SHP77 (cell line): ENCODE measurements at regions not wholly inside any gene's neighbourhood (a gene's known extent, or its start where the extent isn't known, plus 50 kb on each side); places are given as distances from the start of the nearest gene placed in this dataset.
"Not testable (repeated sequence)": the region's sequence is repeated elsewhere in the genome, so short reads cannot be mapped to it uniquely, and the experiment has no call there.

ENCODE experiments used
- DNase-seq, 2 experiments: peaks; one replicate each; lab custom pipeline; 2025; lab: John Stamatoyannopoulos, UW

DNA sequence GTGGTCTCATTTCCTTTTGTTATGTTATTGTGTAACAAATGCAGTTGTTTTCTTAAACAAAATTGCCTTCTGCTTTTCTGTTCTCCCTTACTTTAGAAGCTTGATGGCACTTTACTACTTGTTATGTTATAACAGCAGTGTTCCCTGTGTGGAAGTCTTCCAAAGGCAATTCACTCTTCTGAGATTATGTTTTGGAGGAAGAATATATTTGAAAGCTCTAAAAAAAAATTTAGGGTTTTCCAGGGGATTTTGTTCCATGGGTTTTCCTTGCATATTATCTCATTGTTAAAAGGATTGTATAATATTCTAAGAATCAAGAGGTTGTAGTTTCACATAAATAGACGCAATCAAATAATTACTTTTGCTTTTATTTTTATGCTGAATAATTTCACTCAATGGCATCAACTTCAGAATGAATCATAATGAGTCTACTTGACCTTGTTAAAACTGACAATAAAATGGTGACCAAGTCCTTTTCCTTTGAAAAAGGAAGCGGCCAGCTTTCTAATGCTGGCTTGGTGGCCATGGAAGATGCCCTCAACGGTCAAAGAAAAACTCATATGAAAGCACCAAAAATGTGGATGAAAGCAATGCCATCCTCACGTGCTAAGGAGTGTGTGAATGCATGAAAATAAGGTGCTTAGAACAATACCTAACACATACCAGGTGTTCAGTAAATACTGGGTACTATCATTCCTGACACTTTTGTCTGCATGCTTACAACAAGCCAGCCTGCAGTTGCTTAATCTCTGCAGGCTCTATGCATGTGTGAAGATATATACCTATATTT, 92.4 kb upstream of the KLF6 start:
- no peak for DNase-seq

DNA sequence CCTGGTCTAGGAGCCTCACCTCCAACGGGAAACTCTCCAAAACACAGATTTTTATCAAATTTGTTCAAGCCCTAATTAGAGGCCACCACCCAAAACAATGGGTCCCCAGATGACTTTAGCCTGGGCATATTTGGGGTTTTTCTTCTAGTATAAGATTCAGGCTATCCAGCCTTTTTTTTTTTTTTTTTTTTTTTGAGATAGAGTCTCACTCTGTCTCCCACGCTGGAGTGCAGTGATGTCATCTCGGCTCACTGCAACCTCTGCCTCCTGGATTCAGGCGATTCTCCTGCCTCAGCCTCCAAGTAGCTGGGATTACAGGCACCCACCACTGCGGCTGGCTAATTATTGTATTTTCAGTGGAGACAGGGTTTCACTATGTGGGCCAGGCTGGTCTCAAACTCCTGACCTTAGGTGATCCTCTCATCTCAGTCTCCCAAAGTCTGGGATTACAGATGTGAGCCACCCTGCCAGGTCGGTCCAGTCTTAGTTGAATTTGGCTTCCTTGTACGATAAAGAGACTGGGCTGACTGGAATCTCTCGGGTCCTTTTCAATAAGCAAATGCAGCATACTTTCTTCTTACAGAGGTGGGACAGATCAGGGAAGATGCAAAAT, 91.4 kb upstream of the KLF6 start:
- no peak for DNase-seq

DNA sequence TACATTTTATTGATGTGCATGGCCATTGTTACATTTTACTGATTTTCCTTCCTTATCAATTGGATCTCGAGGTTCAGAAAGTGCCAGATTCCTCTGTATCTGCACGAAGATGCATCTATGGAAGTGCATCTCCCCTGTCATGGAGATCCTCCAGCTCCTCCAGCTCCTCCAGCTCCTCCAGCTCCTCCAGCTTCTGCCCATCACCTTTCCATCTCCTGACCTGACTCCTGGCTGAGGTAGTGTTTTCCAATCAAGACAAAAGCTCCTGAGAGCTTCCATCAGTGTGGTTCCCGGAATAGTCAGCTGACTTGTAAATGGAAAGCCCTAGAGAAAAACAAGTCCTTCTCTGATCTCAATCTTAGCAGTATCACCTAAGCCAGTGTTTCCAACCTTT, 90.8 kb upstream of the KLF6 start:
- DNase-seq, result no peak

DNA sequence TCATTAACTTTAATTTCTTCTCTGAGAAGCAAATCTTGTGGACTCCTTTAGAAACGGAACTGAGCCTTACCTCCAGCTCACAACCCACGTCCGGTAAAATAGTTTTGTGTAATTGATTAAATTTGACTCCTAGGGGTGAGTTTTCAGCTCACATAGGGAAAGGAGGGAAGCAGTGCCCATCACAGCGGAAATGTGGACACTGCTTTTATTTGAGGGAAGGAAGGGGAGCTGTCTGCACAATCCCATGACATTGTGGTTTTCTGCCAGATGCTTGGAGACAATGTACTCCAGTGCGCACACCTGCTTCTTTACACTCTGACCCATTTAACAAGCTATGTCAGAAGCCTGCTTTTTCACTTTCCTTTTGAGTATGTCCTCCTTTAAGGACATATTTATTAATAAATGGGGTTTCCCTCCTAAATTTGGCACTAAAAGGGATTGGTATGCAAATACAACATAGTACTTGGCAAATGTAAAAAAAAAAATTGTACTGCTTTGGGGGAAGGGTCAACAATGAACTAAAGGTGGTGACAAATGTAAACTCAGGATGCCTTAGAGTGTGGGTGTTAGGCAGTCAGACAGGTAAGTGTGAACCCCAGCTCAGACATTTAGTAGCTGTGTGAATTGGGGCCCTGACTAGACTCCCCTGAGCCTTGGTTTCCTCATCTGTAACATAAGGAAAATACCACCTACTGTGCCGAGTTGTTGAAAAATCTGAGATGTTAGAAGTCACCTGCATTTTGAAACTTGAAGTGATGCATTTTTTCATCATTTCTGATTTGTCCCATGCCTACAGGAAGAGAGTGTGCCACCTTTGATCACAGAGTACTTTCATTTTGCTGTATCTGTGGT, 90.2 kb upstream of the KLF6 start:
- DNase-seq, result no peak

DNA sequence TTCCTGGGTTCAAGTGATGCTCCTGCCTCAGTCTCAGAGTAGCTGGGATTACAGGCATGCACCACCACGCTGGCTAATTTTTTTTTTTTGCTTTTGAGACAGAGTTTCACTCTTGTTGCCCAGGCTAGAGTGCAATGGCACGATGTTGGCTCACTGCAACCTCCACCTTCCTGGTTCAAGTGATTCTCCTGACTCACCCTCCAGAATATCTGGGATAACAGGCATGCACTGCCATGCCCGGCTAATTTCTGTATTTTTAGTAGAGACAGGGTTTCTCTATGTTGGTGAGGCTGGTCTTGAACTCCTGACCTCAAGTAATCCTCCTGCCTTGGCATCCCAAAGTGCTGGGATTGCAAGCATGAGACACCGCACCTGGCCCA, 89.6 kb upstream of the KLF6 start:
- not testable (repeated sequence) for DNase-seq

DNA sequence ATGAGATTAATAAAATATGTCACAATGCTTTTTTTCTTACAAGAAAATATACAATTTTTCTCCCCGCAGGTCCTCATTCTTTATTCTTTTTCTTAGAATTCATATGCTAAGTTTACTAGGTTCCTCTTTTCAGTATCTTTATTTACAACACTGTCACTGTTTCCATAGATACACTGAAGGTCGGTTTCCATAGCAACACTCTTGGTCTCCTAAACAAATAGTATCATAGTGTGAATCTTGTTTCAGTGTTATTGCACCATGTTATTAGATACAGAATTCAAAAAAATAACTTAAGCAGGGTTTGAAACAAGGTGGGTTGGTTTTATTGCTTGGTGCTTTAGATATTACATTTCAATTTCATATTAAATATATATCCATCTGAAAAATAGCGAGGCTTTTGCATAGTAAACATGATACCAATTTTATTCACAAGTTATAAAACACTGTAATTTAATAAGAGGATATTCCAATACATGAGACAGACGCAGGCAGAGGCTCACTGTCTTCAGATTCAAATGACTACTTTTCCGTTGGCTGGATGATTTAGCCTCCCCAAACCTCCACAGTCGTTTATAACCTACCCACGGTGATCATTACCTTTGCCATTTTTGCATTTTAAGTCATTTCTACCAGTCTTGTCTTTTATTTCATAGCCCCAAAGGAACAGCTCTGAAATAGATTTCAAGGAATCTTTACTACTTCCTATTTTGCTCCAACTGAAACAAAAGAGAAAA, 88.9 kb upstream of the KLF6 start:
- no peak for DNase-seq

DNA sequence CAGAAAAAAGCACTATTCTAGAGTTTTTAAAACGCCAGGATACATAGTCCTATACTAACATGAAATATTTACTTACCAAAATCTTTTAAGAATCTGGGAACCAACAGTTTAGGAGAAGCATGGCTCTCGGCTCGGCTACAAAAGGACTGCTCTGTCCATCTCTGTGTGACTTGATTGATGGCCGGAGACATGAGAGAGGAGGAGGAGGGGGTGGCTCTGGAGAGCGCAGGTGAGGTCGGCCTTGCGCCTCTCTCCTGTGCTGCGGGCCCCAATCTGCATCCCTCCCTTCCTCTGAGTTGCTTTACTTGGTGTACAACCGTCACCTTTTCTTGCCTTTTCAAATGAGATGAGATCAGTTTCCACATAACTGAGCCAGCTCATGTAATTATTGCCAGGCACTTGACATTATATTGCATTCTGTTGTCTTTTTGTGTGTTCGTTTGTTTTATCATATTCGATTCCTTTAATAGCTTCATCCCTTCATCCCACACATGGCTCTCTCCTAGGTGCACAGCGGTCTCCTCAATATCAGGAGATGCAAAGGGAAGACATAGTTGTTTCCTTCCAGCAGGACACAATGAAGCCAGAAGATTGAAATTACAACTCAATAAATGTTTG, 87.8 kb upstream of the KLF6 start:
- DNase-seq, result no peak

DNA sequence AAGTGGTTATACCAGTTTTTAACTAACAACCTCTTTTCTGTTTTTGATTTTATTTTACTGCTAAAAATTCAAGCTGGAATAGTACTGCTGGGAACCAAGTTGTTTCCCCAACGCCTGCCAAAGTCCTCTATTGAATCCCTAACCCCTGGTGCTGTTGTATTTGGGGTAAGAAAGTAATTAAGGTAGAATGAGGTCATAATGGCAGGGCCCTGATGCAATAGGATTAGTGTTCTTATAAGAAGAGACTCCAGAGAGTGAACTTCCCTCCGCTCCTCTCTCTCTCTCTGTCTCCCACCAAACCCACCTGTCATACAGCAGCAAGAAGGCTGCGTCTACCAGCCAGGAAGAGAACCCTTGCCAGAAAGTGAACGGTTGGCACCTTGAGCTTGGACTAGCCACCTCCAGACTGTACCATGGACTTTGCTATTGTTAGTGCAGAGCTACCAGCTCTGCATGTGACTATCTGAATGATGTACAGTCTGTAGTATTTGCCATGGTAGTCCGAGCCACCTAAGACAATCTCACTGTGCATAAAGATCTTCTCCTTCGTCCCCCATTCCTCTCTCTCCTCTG, 86.5 kb upstream of the KLF6 start:
- DNase-seq, result no peak

DNA sequence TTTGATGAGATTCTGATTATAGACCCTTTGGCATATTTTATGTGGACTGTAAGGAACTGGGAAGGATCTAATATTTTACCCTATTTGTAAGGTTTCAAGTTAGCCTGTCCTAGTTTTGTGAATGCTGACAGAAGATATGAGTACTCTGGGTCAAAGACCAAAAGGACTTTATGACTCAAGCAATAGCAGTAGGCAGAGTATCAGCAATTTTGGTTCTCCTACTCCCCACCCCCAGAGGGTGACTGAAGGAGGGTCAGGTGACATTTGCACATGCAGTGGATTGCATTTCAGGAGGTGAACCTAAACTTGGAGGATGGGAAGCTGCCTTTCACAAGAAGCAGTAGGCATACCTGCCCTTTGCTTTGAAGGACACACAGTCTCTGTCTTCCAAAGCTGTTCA, 84.0 kb upstream of the KLF6 start:
- DNase-seq, result no peak

DNA sequence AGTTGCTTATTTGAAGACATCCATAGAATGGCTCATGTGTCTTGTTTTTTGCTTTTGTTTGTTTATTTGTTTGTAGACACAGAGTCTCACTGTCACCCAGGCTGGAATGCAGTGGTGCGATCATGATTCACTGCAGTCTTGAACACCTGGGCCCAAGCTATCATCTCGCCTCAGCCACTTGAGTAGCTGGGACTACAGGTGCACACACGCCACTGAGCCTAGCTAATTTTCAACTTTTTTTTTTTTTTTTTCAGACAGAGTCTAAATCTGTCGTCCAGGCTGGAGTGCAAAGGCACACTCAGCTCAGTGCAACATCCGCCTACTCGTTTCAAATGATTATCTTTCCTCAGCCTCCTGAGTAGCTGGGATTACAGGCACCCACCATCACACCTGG, 83.3 kb upstream of the KLF6 start:
- no peak for DNase-seq

DNA sequence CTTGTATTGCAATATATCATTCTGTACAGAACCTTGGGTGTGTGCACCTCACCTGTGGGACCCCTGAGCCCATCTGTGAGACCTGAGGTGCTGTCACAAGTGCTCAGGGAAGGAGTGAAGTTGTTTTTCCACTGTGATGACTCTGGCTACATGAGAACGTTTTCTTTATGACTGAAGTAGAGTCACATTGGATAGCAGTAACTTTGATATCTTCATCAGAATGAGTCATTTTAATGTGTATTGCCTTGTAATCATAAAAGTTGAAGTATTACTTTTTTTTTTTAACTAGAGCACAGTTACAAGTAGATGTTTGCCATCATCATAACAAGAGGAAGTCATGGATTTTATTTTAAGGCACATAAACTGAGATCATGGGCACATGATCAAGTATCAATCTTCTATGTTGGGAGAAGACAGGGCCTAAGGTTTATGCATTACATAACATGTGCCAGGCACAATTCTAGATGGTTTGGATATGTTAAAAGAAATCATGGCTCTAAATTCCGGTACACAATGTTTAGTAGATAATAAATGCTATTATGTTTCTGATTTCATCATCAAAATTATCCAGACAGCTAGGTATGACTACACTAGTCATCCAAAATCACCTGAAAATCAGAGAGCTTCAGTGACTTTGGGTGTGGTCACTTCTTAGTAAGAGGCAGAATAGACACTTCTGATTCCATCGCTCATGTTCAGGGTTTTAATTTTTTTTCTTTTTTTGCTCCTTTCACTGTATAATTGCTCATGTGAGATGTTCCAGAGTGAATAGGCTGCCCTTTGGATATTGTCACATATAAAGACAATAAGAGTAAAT, 82.7 kb upstream of the KLF6 start:
- DNase-seq, result no peak

DNA sequence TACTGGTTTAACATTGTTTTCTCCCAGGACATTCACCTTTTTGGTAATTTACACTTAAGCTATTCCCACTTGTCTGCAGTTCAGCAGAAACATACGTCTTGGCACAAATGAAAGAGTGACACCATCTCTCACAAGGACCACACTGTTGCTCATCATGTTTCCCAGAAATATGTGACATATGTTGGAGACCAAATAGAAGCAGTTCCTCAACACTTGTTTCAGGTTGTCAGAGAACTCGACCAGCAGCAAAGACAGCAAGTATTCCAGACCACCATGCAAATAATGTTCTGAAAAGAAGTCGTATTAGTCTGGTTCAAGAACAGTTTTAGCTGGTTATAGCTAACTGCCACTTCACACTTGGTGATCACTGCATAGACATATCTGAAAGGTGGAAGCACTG, 81.3 kb upstream of the KLF6 start:
- DNase-seq, result no peak

DNA sequence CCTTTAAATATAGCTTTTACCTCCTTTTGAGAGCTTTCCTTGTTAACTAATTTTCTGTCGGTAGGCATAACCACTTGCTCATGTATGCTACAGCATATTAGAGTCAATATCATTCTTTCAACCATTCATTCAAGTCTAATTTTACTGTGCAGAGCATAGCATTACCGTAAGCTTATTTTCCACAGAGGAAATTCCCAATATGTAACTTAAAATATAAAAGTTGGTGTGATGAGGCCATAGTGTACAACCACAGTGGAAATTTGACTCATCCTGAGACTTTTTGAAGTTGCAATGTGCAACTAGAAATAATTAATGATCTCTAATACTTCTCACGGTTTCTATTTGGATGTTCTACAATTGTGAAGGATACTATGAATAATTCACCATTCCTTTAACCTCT, 80.6 kb upstream of the KLF6 start:
- no peak for DNase-seq

DNA sequence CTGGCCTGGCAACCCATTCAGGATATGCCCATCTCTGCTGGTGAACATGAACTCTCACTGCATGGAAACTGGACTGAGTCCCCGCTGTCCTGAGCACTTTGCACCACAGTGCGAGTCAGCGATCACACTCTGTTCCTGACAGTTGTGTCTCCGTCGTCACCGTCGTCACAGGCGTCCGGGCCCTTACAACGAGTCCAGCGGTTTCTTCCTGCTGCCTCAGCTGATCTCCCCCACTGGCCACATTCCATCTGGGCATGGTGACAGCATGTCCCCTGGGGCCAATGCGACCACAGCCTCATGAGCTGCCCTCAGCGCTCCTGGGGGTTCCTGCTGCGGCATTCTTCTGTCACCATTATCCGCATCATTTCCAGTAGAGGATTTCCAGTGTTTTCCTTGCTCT, 76.8 kb upstream of the KLF6 start:
- DNase-seq, result no peak

DNA sequence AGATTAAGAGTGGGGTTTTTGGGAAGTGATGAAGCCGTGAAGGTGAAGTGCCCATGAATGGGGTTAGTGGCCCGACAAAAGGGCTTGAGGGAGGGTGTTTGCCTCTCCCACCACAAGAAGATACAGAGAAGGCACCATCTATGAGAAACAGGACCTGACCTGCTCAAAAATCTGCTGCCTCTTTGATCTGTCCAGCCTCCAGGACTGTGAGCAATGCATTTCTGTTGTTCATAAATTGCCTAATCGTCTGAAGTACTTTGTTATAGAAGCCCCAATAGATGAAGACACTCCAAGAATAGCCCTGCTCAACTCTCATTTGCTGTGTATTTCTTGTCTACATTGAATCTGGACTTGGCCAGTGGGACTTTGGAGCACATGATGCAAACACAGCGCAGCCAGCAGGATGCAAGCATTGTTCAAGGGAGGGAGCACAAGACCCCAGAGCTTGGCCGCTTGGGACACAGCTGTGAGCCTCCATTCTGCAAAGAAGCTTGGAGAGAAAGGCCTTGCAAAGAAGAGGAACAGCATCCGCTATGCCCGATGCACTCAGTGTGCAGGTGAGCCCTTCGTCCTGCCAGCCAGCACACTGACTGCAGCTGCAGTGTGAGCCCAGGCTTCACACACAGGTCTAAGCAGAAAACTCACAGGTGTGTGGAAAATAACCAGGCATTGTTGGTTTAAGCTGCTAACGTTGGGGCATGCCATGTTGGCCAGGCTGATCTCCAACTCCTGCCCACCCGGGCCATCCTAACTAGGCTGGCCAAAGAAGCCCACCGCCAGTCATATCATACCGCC, 73.2 kb upstream of the KLF6 start:
- no peak for DNase-seq

DNA sequence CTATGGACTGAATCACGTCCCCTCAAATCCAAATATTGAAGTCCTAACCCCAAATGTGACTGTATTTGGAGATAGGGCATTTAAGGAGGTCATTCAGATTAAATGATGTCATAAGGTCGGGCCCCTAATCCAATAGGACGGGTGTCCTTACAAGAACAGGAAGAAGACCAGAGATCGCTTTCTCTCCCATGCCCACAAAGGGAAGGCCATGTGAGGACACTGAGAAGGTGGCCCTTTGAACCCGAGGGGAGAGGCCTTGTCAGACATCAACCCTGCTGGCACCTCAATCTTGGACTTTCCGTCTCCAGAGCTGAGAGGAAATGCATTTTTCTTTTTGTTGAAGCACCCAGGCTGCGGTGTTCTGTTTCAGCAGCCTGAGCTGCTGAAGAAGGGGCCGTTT, 72.3 kb upstream of the KLF6 start:
- DNase-seq, result no peak

DNA sequence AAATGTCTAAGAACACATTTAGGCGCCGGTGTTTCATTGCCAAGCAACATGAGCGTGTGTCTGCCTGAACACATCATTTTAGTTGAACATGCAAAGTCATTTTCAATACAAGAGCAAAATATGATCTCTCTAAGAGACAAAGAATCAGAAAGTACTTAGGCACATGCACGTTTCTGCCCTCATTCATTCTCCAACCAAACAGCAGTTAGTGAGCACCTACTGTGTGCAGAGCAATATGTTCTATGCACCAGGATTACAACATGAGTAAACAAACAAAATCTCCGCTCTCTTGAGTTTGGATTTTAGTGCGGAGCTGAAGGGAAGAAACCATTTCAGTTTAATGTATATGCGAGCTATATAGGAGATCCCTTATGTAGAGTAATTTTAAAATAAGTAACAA, 71.6 kb upstream of the KLF6 start:
- no peak for DNase-seq

DNA sequence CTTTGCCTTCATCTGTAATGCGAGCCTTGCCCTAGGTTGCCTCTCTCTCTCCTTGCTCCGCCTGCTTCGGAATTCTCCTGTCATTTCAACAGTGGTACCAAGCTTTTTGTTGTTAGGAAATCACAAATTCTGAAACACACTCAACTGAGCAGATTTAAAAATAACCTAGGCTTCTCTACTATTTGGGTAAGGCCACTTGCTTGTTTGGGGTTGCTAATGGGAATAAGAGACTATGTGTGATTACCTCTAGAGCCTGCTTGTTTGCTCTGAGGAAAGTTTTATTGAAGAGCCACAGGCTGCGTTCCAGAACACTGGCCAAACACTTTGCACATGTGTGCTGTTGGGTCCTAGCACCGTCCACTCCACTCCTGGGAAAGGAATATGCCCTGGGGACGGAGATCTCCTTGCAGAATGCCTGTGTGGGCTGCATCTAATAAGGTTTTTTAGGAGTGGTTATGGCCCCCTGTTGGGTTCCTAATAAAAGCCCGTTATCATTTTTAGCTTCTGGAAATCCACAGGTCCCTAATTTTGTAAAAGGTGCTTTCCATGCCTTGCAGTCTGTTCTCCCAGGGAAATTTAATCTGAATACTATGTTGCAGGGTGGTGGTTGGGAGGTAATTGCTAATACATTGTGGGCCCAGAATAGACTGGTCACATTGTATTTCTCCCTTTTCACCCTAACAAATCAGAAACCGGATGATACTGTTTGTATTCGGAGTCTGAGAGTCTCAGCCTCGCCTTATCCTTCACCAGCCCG, 68.7 kb upstream of the KLF6 start:
- DNase-seq, result no peak

DNA sequence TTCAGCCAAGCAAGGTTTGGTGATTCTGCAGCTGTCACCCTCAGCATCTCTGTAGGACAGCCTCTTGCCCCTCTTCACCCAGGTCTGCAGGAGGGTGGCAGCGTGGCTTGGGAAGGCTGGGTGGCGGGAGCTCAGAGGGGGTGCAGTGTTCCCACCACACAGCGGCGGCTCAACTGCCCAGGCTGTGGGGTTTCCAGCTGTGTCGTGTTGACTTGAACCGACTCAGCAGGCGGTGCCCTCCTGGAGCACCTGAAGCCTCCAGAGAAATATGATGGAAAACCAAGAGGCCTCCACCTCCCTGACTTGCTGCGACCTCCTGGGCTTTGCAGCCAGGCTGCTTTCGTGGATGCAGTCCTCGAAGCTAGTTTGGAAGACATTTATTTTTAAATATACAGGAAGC, 68.0 kb upstream of the KLF6 start:
- no peak for DNase-seq
